ENCODE measurements at regions not wholly inside any gene's neighbourhood (a gene's known extent, or its start where the extent isn't known, plus 50 kb on each side); places are given as distances from the start of the nearest gene placed in this dataset.

DNA sequence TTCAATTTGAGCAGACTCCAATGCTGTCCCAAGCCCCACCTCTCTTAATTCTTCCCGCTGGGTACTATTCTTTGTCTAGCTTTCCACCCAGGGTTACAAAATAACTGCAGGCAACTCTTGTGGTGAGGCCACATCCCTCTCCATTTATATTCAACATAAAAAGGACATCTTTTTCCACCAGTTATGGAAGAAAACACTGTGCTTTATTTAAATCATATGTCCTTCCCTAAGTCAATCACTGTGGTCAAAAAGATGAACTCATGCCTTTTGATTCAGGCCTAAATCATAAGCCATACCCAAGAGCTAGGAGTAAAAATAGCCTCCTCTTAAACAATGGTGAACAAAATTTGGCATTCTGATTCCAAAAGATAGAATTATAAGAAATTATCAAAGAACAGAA is 386.0 kb downstream of the SEMA3D start:
- H3K36me3 ChIP-seq: no peaks in the 10 kb centered on the region
- H3K4me1 ChIP-seq: no peaks in the 10 kb centered on the region
- H3K4me1 Mint-ChIP-seq: peaks cover 2% of the 10 kb centered on the region
- no peak overlapping the region for H3K4me3 ChIP-seq
- H3K79me2 ChIP-seq (ENCODE audit: low read depth): no peaks in the 10 kb centered on the region
- no peak overlapping the region for H3K4me3 Mint-ChIP-seq
- H3K36me3 Mint-ChIP-seq: peaks cover 3% of the 10 kb centered on the region
- H3K4me2 ChIP-seq: no peak overlapping the region
- H3K27ac ChIP-seq: no peak overlapping the region
- no peak overlapping the region for H3K9ac ChIP-seq
- no peaks in the 10 kb centered on the region for H3K9me3 ChIP-seq (ENCODE audit: low read depth)
- no peaks in the 10 kb centered on the region for H3F3A ChIP-seq (ENCODE audit: low read depth)
- no peaks in the 10 kb centered on the region for H3K27me3 ChIP-seq
- H4K20me1 ChIP-seq (ENCODE audit: low read depth): no peaks in the 10 kb centered on the region
- no peak overlapping the region for H2AFZ ChIP-seq (replicated peaks)
- TF ChIP-seq EZH2phosphoT487 (IDR thresholded peaks at IDR 0.05) (no peak), EZH2 (IDR thresholded peaks at IDR 0.05) (no peak)
- TF ChIP-seq, protein P1, sequence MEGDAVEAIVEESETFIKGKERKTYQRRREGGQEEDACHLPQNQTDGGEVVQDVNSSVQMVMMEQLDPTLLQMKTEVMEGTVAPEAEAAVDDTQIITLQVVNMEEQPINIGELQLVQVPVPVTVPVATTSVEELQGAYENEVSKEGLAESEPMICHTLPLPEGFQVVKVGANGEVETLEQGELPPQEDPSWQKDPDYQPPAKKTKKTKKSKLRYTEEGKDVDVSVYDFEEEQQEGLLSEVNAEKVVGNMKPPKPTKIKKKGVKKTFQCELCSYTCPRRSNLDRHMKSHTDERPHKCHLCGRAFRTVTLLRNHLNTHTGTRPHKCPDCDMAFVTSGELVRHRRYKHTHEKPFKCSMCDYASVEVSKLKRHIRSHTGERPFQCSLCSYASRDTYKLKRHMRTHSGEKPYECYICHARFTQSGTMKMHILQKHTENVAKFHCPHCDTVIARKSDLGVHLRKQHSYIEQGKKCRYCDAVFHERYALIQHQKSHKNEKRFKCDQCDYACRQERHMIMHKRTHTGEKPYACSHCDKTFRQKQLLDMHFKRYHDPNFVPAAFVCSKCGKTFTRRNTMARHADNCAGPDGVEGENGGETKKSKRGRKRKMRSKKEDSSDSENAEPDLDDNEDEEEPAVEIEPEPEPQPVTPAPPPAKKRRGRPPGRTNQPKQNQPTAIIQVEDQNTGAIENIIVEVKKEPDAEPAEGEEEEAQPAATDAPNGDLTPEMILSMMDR (IDR thresholded peaks at IDR 0.05): no peak
- H3K27ac Mint-ChIP-seq: no peak overlapping the region
- no peak for DNase-seq (ENCODE audit: low spot score)
- H3K9me3 Mint-ChIP-seq: peaks cover 11% of the 10 kb centered on the region
- H3K27me3 Mint-ChIP-seq (ENCODE audit: insufficient read depth, low read depth): peaks cover 5% of the 10 kb centered on the region

DNA sequence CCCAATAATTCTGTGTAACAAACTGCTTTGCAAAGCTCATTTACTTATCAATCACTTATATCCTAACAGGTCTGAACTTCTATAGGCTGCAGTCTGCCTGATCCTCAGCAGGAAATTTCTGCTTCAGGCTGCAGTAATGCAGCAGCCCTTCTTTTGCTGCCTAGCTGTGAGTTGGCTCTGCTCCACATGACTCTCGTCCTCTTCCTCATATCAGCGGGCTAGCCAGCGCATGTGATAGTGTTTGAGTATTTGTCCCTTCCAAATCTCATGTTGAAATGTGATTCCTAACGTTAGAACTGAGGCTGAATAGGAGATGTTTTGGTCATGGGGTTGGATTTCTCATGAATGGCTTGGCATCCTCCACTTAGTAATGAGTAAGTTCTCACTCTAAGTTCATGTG is 387.8 kb downstream of the SEMA3D start:
- H3K4me1 ChIP-seq: no peaks in the 10 kb centered on the region

DNA sequence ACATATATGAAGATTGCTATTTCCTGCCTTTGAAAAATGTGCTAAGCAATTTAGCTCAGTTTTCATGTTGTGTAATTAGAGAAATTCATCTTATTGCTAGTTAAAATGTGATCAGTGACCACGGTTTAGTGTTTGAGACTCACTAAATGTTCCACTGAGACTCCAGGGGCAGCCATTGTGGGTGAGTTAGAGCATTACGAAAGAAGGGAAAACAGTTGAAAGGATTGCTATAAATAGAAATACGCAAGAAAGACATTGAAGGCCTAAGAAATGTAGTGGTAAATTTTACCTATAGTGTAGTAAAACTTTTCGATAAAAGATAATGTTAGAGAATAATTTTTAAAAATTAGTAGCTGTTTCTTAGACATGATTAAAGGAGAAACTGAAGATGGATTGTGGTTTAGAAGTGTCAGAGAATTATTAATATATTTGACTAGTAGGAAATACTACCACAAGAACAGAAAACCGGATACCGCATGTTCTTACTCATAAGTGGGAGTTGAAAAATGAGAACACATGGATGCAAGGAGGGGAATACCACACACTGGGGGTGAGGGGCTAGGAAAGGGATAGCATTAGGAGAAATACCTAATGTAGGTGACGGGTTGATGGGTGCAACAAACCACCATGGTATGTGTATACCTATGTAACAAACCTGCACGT is 394.5 kb downstream of the SEMA3D start:
- no peak overlapping the region for H3K4me3 ChIP-seq
- Mint-ChIP-seq H3K27ac (no peak overlapping the region), H3K36me3 (peaks cover 3% of the 10 kb centered on the region), H3K4me3 (no peak overlapping the region), H3K9me3 (peaks cover 9% of the 10 kb centered on the region), H3K4me1 (no peaks in the 10 kb centered on the region), H3K27me3 (ENCODE audit: insufficient read depth, low read depth) (peaks cover 3% of the 10 kb centered on the region)
- H3K9ac ChIP-seq: no peak overlapping the region
- no peaks in the 10 kb centered on the region for H3K9me3 ChIP-seq (ENCODE audit: low read depth)
- no peaks in the 10 kb centered on the region for H3F3A ChIP-seq (ENCODE audit: low read depth)
- H3K79me2 ChIP-seq (ENCODE audit: low read depth): no peaks in the 10 kb centered on the region
- TF ChIP-seq EZH2phosphoT487 (IDR thresholded peaks at IDR 0.05) (no peak), EZH2 (IDR thresholded peaks at IDR 0.05) (no peak)
- TF ChIP-seq, protein P1 (IDR thresholded peaks at IDR 0.05): no peak
- no peaks in the 10 kb centered on the region for H4K20me1 ChIP-seq (ENCODE audit: low read depth)
- no peaks in the 10 kb centered on the region for H3K4me1 ChIP-seq
- no peak for DNase-seq (ENCODE audit: low spot score)
- no peaks in the 10 kb centered on the region for H3K36me3 ChIP-seq
- H3K4me2 ChIP-seq: no peak overlapping the region
- no peaks in the 10 kb centered on the region for H3K27me3 ChIP-seq
- no peak overlapping the region for H2AFZ ChIP-seq (replicated peaks)
- H3K27ac ChIP-seq: no peak overlapping the region

More for the DNA sequence above, 387.8 kb downstream of the SEMA3D start:
- Histone ChIP-seq H3K27ac (no peak overlapping the region), H3K9ac (no peak overlapping the region), H3K4me2 (no peak overlapping the region), H2AFZ (replicated peaks) (peak overlapping the region; percentile 53), H3F3A (ENCODE audit: low read depth) (no peaks in the 10 kb centered on the region), H3K4me3 (no peak overlapping the region), H3K79me2 (ENCODE audit: low read depth) (no peaks in the 10 kb centered on the region), H4K20me1 (ENCODE audit: low read depth) (no peaks in the 10 kb centered on the region), H3K9me3 (ENCODE audit: low read depth) (no peaks in the 10 kb centered on the region), H3K36me3 (no peaks in the 10 kb centered on the region), H3K27me3 (no peaks in the 10 kb centered on the region)
- H3K9me3 Mint-ChIP-seq: peaks cover 11% of the 10 kb centered on the region
- DNase-seq (ENCODE audit: low spot score): no peak
- no peak overlapping the region for H3K27ac Mint-ChIP-seq
- H3K27me3 Mint-ChIP-seq (ENCODE audit: insufficient read depth, low read depth): peaks cover 5% of the 10 kb centered on the region
- TF ChIP-seq, protein P1 (IDR thresholded peaks at IDR 0.05): no peak
- TF ChIP-seq EZH2phosphoT487 (IDR thresholded peaks at IDR 0.05) (no peak), EZH2 (IDR thresholded peaks at IDR 0.05) (no peak)
- peaks cover 2% of the 10 kb centered on the region for H3K4me1 Mint-ChIP-seq
- H3K36me3 Mint-ChIP-seq: peaks cover 3% of the 10 kb centered on the region
- no peak overlapping the region for H3K4me3 Mint-ChIP-seq

All from neural progenitor cell (in vitro differentiated cells).